ENCODE measurements at regions not wholly inside any gene's neighbourhood (a gene's known extent, or its start where the extent isn't known, plus 50 kb on each side); places are given as distances from the start of the nearest gene placed in this dataset.

DNA sequence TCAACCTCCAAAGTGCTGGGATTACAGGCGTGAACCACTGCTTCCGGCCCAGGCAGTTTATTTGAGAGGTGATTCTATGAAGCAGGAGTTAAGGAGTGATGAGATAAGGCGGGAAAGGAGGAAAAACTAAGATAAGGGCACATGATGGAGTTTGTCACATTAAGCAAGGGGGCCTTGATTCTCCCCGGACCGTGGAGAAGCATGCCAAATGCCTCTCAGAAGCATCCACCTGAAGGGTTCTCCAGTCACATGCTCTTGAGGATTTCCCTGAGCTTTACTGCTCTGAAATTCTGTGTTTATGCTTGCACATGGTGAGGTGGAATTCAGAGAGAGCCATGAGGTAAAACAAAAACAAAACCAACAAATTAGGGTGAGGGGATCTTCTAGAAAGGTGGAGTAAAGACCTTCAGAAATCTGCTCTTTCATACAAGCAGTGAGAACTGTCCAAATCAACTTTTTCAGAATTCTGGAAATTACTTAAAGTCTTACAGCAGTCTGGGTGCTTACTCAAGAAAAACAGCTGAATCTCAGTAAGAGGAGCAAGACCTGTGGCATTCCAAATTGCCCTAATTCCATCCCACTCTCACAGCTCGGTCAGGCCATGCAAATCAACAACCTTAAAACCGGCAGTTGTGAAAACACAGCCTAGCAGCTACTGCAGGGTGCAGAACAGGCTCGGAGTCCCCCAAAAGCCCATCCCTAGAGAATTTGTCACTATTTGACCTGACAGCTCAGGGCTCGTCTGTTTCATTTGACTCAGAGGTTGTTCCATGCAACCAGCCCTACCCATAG is 69.1 kb upstream of the CTLA4 start:
- TF ChIP-seq, protein P1, sequence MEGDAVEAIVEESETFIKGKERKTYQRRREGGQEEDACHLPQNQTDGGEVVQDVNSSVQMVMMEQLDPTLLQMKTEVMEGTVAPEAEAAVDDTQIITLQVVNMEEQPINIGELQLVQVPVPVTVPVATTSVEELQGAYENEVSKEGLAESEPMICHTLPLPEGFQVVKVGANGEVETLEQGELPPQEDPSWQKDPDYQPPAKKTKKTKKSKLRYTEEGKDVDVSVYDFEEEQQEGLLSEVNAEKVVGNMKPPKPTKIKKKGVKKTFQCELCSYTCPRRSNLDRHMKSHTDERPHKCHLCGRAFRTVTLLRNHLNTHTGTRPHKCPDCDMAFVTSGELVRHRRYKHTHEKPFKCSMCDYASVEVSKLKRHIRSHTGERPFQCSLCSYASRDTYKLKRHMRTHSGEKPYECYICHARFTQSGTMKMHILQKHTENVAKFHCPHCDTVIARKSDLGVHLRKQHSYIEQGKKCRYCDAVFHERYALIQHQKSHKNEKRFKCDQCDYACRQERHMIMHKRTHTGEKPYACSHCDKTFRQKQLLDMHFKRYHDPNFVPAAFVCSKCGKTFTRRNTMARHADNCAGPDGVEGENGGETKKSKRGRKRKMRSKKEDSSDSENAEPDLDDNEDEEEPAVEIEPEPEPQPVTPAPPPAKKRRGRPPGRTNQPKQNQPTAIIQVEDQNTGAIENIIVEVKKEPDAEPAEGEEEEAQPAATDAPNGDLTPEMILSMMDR (IDR thresholded peaks at IDR 0.05; ENCODE audit: insufficient read depth, low read depth, low read length), result no peak
- TF ChIP-seq EZH2 (IDR thresholded peaks at IDR 0.05; ENCODE audit: insufficient read depth, low read length), result no peak

All from astrocyte (in vitro differentiated cells and primary cell).